DMS53 (cell line): ENCODE measurements at regions not wholly inside any gene's neighbourhood (a gene's known extent, or its start where the extent isn't known, plus 50 kb on each side); places are given as distances from the start of the nearest gene placed in this dataset.
"Not testable (repeated sequence)": the region's sequence is repeated elsewhere in the genome, so short reads cannot be mapped to it uniquely, and the experiment has no call there.

ENCODE experiments used
- DNase-seq: peaks from one replicate; lab custom pipeline; 2025; lab: John Stamatoyannopoulos, UW

GRCh38 chr6:132052096-132052495 is 100.9 kb upstream of the CCN2 start:
- DNase-seq = no peak

DNA sequence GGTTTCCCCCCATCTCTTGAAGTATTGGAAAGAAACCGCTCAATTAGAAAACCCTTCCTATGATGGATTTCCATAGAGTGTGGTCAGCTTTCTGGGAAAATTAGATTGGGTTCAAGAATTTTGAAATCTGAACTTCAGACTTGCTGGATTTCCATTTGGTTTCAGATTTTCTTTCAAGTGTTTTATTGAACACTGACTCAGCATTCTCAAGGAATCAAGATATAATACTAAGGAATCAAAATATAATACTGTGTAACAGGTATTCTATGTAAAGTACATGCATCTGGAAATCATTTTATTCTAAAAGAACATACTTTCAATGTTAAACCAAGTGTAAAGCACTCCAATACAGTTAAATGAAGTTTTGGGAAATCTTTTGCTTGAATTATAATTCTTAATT is 94.7 kb upstream of the CCN2 start:
- DNase-seq = no peak

DNA sequence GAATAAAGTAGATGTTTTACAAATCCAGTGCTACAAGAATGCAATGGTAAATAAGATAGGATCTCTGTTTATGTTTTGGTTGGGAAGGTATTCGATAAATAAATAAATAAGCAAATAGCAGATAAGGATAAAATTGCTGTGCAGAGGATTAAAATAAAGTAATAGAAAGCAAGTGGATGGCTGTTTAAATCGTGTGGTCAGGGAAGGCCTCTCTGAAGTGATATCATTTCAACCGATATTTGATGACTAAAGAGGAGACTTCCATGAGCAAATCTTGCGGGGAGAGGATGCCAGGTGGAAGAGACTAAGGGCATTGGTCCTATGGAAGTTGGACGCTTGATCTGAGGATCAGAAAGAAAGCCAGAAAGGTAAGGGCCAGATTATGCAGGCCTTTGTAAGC is 92.0 kb upstream of the CCN2 start:
- no peak for DNase-seq

- no peak for DNase-seq
Observed at GRCh38 chr6:132041706-132042105, 90.5 kb upstream of the CCN2 start.

DNA sequence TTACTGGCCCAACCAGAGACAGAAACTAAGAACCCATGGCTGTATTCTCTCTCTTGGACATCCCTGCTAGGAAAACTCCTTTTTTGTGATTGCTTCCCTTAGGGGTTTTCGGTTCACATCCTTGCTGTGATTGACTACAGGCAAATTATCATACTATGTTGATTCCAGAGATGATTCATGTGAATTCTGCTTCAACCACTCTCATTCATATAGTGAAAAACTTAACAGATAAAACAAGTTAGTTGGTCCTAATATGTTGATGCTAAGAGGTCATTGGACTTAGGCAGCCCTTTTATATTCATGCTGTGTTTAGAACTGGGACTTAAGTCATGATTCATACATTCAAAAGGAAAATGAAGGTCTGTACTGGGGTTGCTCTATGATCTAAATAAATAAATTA is 76.9 kb upstream of the CCN2 start:
- DNase-seq = no peak

DNA sequence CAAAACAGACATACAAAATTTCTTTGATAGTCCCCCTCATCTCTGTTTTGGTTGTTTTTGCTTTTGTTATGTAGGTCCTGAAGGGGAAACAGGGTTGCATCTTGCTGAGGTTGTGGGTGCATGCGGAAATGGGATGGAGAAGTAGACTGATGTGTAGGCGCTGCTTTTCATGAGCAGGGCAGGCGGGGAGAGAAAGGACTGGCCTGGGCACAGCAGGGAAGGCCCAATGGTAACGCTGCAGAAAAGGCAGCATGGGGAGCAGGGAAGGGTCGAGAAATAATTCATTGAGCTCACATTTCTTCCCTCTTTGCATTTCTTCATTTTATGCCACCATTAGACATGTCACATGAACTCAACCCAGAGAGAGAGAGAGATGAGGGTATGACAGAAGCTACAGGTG is 74.3 kb upstream of the CCN2 start:
- no peak for DNase-seq

DNA sequence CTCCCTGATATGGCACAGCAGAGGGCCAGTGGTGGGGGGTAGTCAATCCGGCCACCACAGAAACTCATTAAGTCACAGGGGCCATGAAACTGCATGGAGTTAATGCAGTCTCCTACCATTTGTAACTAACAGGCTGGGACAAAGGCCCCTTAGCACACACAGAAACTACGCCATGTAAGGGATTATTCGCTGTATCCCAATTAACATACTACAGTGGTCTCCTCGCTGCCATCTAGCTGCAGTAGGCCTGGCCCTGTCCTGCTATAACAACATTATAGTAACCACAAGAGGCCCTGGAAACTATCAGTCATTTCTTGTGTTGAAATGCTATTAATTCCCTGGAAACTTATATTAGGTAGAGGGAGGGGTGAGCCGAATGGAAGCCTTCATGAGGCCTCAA is 72.3 kb upstream of the CCN2 start:
- no peak for DNase-seq

DNA sequence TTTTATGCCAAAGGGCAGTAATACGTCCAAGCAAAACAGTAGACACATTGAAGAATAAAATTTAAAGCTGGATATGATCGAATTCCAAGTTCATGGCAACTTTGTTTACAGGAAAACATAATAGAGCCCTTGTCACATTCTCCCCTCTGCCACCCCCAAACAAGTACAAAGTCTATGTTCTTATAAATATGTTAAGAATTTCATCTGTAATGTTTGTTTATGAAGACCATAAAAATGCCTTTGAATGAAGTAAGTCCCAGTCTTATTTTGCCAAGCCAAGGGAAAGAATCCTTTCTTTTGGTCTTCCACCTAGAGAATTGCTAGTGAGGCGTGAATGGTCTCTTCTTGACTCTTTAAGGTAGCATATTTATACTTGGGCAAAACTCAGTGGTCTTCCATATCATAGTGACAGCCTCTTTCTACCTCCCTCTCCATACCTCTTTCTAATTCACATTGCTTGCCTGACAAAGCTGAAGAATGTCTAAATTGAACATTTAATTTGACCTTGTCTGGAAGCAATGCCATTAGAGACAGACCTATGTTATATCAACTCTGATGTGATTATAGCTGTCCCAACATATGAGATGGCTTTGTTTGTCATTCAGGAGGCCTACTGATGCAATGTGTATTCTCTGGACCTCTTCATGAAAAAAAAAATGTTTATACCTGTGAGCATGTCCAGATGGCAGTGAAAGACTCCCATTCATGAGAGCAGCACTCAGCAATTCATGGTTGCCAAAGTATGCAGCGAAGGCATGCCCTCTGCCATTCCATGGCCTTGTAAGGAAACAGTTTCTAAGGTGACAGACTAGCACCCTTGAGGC is 70.6 kb upstream of the CCN2 start:
- DNase-seq = peak; percentile 32

- DNase-seq = not testable (repeated sequence)
Observed at GRCh38 chr6:132020918-132021317, 69.7 kb upstream of the CCN2 start.

DNA sequence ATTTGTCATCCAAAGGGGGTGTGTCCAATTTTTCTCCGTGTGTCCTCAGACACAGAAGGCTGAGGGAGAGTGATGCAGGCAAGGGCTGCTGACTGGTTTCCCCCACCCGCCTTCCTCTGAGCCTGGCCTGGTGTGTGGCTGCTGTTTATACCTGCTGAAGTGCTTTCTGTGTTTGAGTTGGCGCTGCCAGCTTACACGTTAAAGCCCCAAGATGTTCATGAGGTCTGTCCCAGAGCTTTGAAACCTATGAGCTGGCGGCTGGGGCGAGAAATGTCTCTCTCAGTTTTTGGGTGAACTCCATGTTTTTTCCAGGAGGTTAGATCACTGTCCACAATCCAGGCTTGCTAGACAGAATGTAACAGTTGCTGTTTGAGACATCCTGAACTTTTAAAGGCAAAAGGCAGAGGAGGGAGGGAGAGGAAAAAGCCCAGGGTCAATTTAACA is 69.0 kb upstream of the CCN2 start:
- peak; percentile 39 for DNase-seq

DNA sequence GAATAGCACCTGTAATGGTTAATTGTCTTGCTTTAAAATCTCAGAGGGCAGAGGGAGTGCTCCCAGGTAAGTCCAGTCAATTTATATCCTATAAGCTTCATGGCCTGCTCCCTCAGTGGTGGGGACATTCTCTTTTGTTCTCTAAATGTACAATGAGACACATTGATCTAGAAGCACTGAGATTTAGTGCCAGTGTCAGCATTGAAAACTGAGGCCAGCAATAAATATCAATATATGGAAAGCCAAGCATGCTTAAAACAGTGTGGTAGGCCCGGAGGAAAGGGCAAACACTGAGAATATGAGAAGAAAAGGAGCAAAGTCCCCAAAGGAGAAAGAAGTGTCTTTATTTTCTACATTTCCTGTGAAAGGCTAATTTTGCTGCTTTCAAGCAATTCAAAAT is 68.4 kb upstream of the CCN2 start:
- DNase-seq = no peak

GRCh38 chr6:132017942-132018341 is 66.8 kb upstream of the CCN2 start:
- no peak for DNase-seq

GRCh38 chr6:132016396-132016795 is 65.2 kb upstream of the CCN2 start:
- no peak for DNase-seq

DNA sequence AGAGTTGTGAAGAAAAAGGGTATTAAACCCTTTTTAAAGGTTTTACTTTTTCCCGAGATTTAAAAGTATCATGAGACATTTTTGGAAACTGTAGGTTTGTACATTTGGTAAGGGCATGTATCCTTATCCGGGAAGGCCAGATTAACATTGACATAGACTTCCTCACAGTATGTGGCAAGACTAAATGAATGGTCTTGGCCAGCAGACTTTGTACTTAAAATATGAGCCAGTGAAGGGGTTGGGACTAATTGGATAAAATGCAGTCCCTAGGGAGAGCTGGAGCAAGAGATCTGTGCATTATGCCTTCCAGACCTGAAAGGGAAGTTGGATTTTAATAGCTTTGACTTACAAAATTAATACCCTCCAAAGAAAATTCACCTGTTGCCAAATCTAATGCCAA is 60.4 kb upstream of the CCN2 start:
- no peak for DNase-seq

DNA sequence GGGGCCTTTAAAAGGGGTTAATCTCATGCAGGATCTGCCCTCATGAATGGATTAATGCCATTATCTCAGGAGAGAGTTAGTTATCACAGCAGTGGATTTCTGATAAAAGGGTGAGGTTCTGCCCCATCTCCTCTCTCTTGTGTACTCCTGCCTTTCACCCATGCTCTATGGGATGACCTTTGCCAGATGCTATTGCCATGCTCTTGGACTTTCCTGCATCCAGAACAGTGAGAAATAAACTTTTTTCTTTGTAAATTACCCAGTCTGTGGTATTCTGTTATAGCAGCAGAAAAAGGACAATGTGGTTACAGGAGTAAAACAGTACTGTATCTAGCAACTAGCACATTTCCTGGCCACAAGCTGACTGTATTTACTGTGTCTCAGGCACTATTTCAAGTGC is 58.0 kb upstream of the CCN2 start:
- DNase-seq = no peak

- DNase-seq = peak; percentile 6
Observed at GRCh38 chr6:132007474-132008190, 56.5 kb upstream of the CCN2 start.

DNA sequence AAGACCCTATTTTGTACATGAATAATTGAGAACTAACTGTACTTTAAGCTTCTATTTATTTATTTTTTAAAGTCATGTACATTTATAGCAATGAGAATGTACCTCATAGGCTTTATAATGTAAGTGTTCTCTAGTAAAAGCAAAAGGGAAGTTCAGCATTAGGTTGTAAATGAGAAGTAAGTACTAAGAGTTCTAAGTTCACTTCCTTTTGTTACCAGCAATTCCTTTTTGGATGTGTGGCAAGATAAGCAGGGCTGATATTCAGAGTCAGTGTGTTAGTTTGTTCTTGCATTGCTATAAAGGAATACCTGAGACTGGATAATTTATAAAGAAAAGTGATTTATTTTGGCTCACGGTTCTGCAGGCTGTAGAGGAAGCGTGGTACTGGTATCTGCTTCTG is 54.0 kb upstream of the CCN2 start:
- DNase-seq = no peak

DNA sequence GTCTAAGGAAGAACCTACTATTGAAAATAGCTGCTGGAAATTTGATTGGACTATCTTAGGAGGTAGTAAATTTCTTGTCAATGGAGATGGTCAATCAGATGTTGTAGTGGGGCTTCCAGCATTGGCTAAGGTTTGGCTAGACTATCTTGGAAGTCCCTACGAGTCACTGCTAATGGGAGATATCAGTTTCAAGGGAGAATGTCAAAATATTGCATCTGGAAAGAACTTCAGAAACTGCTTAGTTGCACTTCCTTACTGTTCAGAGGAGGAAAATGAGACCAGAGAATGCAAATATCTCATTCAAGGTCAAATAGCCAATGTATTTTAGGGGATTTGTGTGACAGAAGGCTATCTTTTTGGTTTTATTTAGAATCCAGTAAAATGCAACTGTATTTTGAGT is 53.5 kb upstream of the CCN2 start:
- DNase-seq = no peak

DNA sequence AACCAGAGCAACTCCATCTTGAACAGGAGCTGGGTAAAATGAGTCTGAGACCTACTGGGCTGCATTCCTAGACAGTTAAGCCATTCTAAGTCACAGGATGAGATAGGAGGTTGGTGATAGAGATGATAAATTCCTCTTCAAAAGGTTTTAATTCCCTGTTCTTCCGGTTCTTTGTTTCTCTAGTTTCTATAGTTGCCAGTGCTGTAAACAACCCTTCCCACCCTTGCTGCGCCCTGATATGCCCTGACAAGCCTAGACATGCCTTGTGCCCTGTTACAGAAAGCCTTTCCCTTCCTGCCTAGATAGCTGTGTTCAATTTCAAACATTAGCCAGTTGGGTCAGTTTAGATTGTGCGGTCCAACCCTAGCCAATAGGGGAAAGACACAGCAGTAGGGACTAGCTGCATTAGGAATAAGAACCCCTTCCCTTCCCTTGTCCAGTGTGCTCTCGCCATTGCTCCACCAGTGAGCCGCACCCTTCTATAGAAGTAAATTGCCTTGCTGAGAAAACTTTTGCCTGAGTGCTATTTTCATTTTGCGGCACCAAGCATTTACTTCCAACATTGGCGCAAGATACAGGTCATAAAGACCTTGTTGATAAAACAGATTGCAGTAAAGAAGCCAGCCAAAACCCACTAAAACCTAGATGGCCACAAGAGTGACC is 52.5 kb upstream of the CCN2 start:
- DNase-seq = peak; percentile 18
